Astrocyte of the cerebellum (primary cell): ENCODE measurements at regions not wholly inside any gene's neighbourhood (a gene's known extent, or its start where the extent isn't known, plus 50 kb on each side); places are given as distances from the start of the nearest gene placed in this dataset.
A peak's percentile ranks its signal among the peaks of the same experiment; 100 is the strongest.

Source experiments
- DNase-seq: peaks from one replicate; pipeline ENCODE4 v3.0.0-alpha.2; 2011; ENCODE audit warnings: low read depth
- H3K4me3 ChIP-seq: 2 replicates; pipeline ENCODE4 v1.5.1; 2011; ENCODE audit warnings: mild to moderate bottlenecking, low read depth, low read length, moderate library complexity
- CTCF ChIP-seq: IDR thresholded peaks from 2 replicates; pipeline ENCODE4 v1.5.1; 2012; ENCODE audit warnings: low read length, low read depth, moderate library complexity, mild to moderate bottlenecking; ENCODE audit errors: missing control alignments
- in situ Hi-C: cut with HindIII; loops from 2 replicates; pipeline ENCODE4 v1.10.0; 2017; ENCODE audit warnings: low sequenced_read_pairs

- DNase-seq = no peak
- in situ Hi-C loops = no loop called here
- TF ChIP-seq CTCF = no peak
- H3K4me3 ChIP-seq = no peak overlapping the region
Observed at GRCh38 chr3:176954517-176954916, 242.8 kb downstream of the TBL1XR1 start.

- no peak overlapping the region for H3K4me3 ChIP-seq
- in situ Hi-C loops = no loop called here
- no peak for DNase-seq
- TF ChIP-seq CTCF = no peak
Observed at GRCh38 chr3:176953106-176954060, 243.9 kb downstream of the TBL1XR1 start.

GRCh38 chr3:176951586-176952292 lies 245.5 kb downstream of the TBL1XR1 start:
- in situ Hi-C loops = no loop called here
- no peak for TF ChIP-seq CTCF
- no peak overlapping the region for H3K4me3 ChIP-seq
- DNase-seq = no peak

GRCh38 chr3:176951144-176951543 lies 246.1 kb downstream of the TBL1XR1 start:
- no peak for DNase-seq
- no peak overlapping the region for H3K4me3 ChIP-seq
- in situ Hi-C loops = no loop called here
- TF ChIP-seq CTCF = no peak

- in situ Hi-C loops = no loop called here
- peak; percentile 54 for DNase-seq
- no peak for TF ChIP-seq CTCF
- no peak overlapping the region for H3K4me3 ChIP-seq
Observed at GRCh38 chr3:176950743-176951142, 246.5 kb downstream of the TBL1XR1 start.

- no peak for DNase-seq
- no peak for TF ChIP-seq CTCF
- in situ Hi-C loops = no loop called here
- no peak overlapping the region for H3K4me3 ChIP-seq
Observed at GRCh38 chr3:176948151-176948550, 249.1 kb downstream of the TBL1XR1 start.
